HEK293 (cell line): ENCODE measurements at regions not wholly inside any gene's neighbourhood (a gene's known extent, or its start where the extent isn't known, plus 50 kb on each side); places are given as distances from the start of the nearest gene placed in this dataset.

ENCODE experiments used
- CTCF ChIA-PET: fragments of 350-600 bp; formaldehyde crosslinking; extraction: SDS; loops from one replicate; lab custom pipeline; 2021; ENCODE audit warnings: antibody characterized with exemption; lab: Yijun Ruan, JAX
- POLR2A ChIA-PET: fragments of 300-600 bp; formaldehyde crosslinking; extraction: SDS; loops from one replicate; lab custom pipeline; 2020; ENCODE audit warnings: antibody characterized with exemption, inconsistent platforms; lab: Yijun Ruan, JAX
- H3K27ac ChIP-seq: fragments of 200-500 bp; sonication (Bioruptor generic); 2 replicates; pipeline ENCODE4 v1.5.1; 2014; ENCODE audit warnings: low read depth, low read length, control low read depth, inconsistent platforms; ENCODE audit errors: extremely low read depth
- H3K36me3 ChIP-seq, 2 experiments: fragments of 200-500 bp in 1 of 2; sonication (Bioruptor generic) in 1 of 2; 1 replicate in 1 of 2; 2 replicates in 1 of 2; pipeline ENCODE4 v1.5.1; 2014 to 2017; ENCODE audit warnings: inconsistent platforms in 2 of 2, low read length in 2 of 2; ENCODE audit not compliant: control insufficient read depth in 2 of 2, insufficient read depth in 1 of 2
- H3K4me1 ChIP-seq: fragments of 200-500 bp; sonication (Bioruptor generic); 2 replicates; pipeline ENCODE4 v1.5.1; 2014; ENCODE audit warnings: mild to moderate bottlenecking, low read length, inconsistent platforms; ENCODE audit not compliant: control insufficient read depth, insufficient read depth
- H3K4me3 ChIP-seq: 2 replicates; pipeline ENCODE4 v1.5.1; 2011; ENCODE audit warnings: low read depth, mild to moderate bottlenecking, control low read depth, low read length, moderate library complexity
- H3K9me3 ChIP-seq: fragments of 200-500 bp; sonication (Bioruptor generic); 2 replicates; pipeline ENCODE4 v1.5.1; 2014; ENCODE audit warnings: low read depth, low read length, inconsistent platforms; ENCODE audit not compliant: control insufficient read depth, insufficient read depth
- EGR2 ChIP-seq: fragments of 450-650 bp; formaldehyde crosslinking; IDR thresholded peaks from 2 replicates; pipeline ENCODE4 v1.5.1; 2016; ENCODE audit warnings: low read depth, missing biosample characterization, missing genetic modification characterization
- KLF1 ChIP-seq: fragments of 450-650 bp; formaldehyde crosslinking; IDR thresholded peaks from 2 replicates; pipeline ENCODE4 v1.5.1; 2016; ENCODE audit warnings: missing biosample characterization, missing genetic modification characterization
- PRDM4 ChIP-seq: fragments of 450-650 bp; formaldehyde crosslinking; IDR thresholded peaks from 2 replicates; pipeline ENCODE4 v1.5.1; 2017; ENCODE audit warnings: missing biosample characterization, missing genetic modification characterization
- ZBTB49 ChIP-seq: fragments of 450-650 bp; formaldehyde crosslinking; IDR thresholded peaks from 2 replicates; pipeline ENCODE4 v1.5.1; 2016; ENCODE audit warnings: missing biosample characterization, missing genetic modification characterization, low read depth
- ZNF138 ChIP-seq: fragments of 450-650 bp; formaldehyde crosslinking; IDR thresholded peaks from 2 replicates; pipeline ENCODE4 v1.5.1; 2016; ENCODE audit warnings: missing biosample characterization, missing genetic modification characterization, borderline replicate concordance
- ZNF175 ChIP-seq: fragments of 450-650 bp; formaldehyde crosslinking; IDR thresholded peaks from 2 replicates; pipeline ENCODE4 v1.5.1; 2016; ENCODE audit warnings: missing biosample characterization, missing genetic modification characterization
- ZNF214 ChIP-seq: fragments of 450-650 bp; formaldehyde crosslinking; IDR thresholded peaks from 2 replicates; pipeline ENCODE4 v1.5.1; 2017; ENCODE audit warnings: missing biosample characterization, mild to moderate bottlenecking, missing genetic modification characterization, borderline replicate concordance
- ZNF223 ChIP-seq: fragments of 450-650 bp; formaldehyde crosslinking; IDR thresholded peaks from 2 replicates; pipeline ENCODE4 v1.5.1; 2016; ENCODE audit warnings: missing biosample characterization, missing genetic modification characterization
- ZNF266 ChIP-seq: fragments of 450-650 bp; formaldehyde crosslinking; IDR thresholded peaks from 2 replicates; pipeline ENCODE4 v1.5.1; 2016; ENCODE audit warnings: missing biosample characterization, missing genetic modification characterization, low read depth
- ZNF292 ChIP-seq: fragments of 450-650 bp; formaldehyde crosslinking; IDR thresholded peaks from 2 replicates; pipeline ENCODE4 v1.5.1; 2016; ENCODE audit warnings: low read depth, missing biosample characterization, missing genetic modification characterization, borderline replicate concordance
- ZNF324 ChIP-seq: fragments of 450-650 bp; formaldehyde crosslinking; IDR thresholded peaks from 2 replicates; pipeline ENCODE4 v1.5.1; 2016; ENCODE audit warnings: missing biosample characterization, missing genetic modification characterization
- ZNF404 ChIP-seq: fragments of 450-650 bp; formaldehyde crosslinking; IDR thresholded peaks from 2 replicates; pipeline ENCODE4 v1.5.1; 2017; ENCODE audit warnings: missing biosample characterization, missing genetic modification characterization
- ZNF549 ChIP-seq: fragments of 450-650 bp; IDR thresholded peaks from 2 replicates; pipeline ENCODE4 v1.5.1; 2018; ENCODE audit warnings: missing biosample characterization, missing genetic modification characterization, mild to moderate bottlenecking, inconsistent platforms, moderate library complexity
- ZNF639 ChIP-seq: fragments of 450-650 bp; formaldehyde crosslinking; IDR thresholded peaks from 2 replicates; pipeline ENCODE4 v1.5.1; 2016; ENCODE audit warnings: missing biosample characterization, missing genetic modification characterization
- ZNF670 ChIP-seq: fragments of 450-650 bp; formaldehyde crosslinking; IDR thresholded peaks from 2 replicates; pipeline ENCODE4 v1.5.1; 2016; ENCODE audit warnings: missing biosample characterization, missing genetic modification characterization, low read depth
- ZNF677 ChIP-seq: fragments of 450-650 bp; IDR thresholded peaks from 2 replicates; pipeline ENCODE4 v1.5.0; 2018; ENCODE audit warnings: missing biosample characterization, mild to moderate bottlenecking, missing genetic modification characterization, moderate library complexity
- ZSCAN18 ChIP-seq: fragments of 450-650 bp; formaldehyde crosslinking; IDR thresholded peaks from 2 replicates; pipeline ENCODE4 v1.5.1; 2016; ENCODE audit warnings: missing biosample characterization, missing genetic modification characterization
- ZSCAN23 ChIP-seq: fragments of 450-650 bp; formaldehyde crosslinking; IDR thresholded peaks from 2 replicates; pipeline ENCODE4 v1.5.1; 2016; ENCODE audit warnings: missing biosample characterization, missing genetic modification characterization

GRCh38 chr3:152969557-152970300, 134.8 kb downstream of the P2RY1 start:
- POLR2A ChIA-PET = no interaction called here
- H3K9me3 ChIP-seq = no peaks in the 10 kb centered on the region
- TF ChIP-seq ZNF670 (tag by site-specific recombination) (no peak), PRDM4 (tag by site-specific recombination) (no peak), ZSCAN18 (tag by site-specific recombination) (no peak), KLF1 (tag by site-specific recombination) (no peak)
- CTCF ChIA-PET = interaction anchor here (0.7 kb wide), 1 partner anchor 18 kb away, joined by 5 read pairs; no protein-coding TSS in a partner anchor
- H3K27ac ChIP-seq = no peak overlapping the region
- H3K36me3 ChIP-seq = no peaks in the 10 kb centered on the region
- no peak overlapping the region for H3K4me3 ChIP-seq
- no peaks in the 10 kb centered on the region for H3K4me1 ChIP-seq

- ChIA-PET POLR2A (no interaction called here), CTCF (no interaction called here)
- Histone ChIP-seq H3K9me3 (no peaks in the 10 kb centered on the region), H3K4me1 (no peaks in the 10 kb centered on the region), H3K27ac (no peak overlapping the region), H3K4me3 (no peak overlapping the region), H3K36me3 (no peaks in the 10 kb centered on the region)
- no peak for TF ChIP-seq KLF1 (tag by site-specific recombination)
- no peak for TF ChIP-seq ZNF677 (tag by site-specific recombination)
- TF ChIP-seq ZSCAN23 (tag by site-specific recombination) = no peak
- no peak for TF ChIP-seq ZNF292 (tag by site-specific recombination)
- no peak for TF ChIP-seq ZNF175 (tag by site-specific recombination)
- TF ChIP-seq ZNF214 (tag by site-specific recombination) = no peak
Observed at GRCh38 chr3:152970851-152971250, 135.9 kb downstream of the P2RY1 start.

- no peak for TF ChIP-seq ZNF223
- no peak for TF ChIP-seq ZNF138 (tag by site-specific recombination)
- TF ChIP-seq ZNF324 (tag by site-specific recombination) = no peak
- no peak overlapping the region for H3K27ac ChIP-seq
- CTCF ChIA-PET = interaction anchor here (1.0 kb wide), 1 partner anchor 29 kb away, joined by 3 read pairs; no protein-coding TSS in a partner anchor
- no peaks in the 10 kb centered on the region for H3K36me3 ChIP-seq
- H3K9me3 ChIP-seq = no peaks in the 10 kb centered on the region
- H3K4me3 ChIP-seq = no peak overlapping the region
- no peaks in the 10 kb centered on the region for H3K4me1 ChIP-seq
- POLR2A ChIA-PET = no interaction called here
Observed at GRCh38 chr3:152971880-152972279, 136.9 kb downstream of the P2RY1 start.

GRCh38 chr3:152973575-152973974, 138.6 kb downstream of the P2RY1 start:
- Histone ChIP-seq H3K4me1 (no peaks in the 10 kb centered on the region), H3K9me3 (no peaks in the 10 kb centered on the region), H3K4me3 (no peak overlapping the region), H3K36me3 (no peaks in the 10 kb centered on the region), H3K27ac (no peak overlapping the region)
- POLR2A ChIA-PET = interaction anchor here (0.6 kb wide), 1 partner anchor 223 kb away, joined by 3 read pairs; no protein-coding TSS in a partner anchor
- CTCF ChIA-PET = no interaction called here
- TF ChIP-seq ZNF549 (no peak), ZBTB49 (tag by site-specific recombination) (no peak), ZNF266 (tag by site-specific recombination) (no peak), ZNF404 (tag by site-specific recombination) (no peak), EGR2 (tag by site-specific recombination) (no peak), ZNF639 (tag by site-specific recombination) (no peak)
